Panc1 (cell line): ENCODE measurements at regions not wholly inside any gene's neighbourhood (a gene's known extent, or its start where the extent isn't known, plus 50 kb on each side); places are given as distances from the start of the nearest gene placed in this dataset.

Experiments used
- ATAC-seq: fragments of 200-7000 bp; cut with Tn5 transposase; 2 replicates; pipeline ENCODE4 v1.9.1; 2020; ENCODE audit warnings: mild to moderate bottlenecking, moderate library complexity
- BruUV-seq: library from RNA; stranded (reverse); fragments of 400-500 nt; replicated peaks from 2 replicates; lab custom pipeline; 2021; lab: Mats Ljungman, UMichigan
- CTCF ChIA-PET: fragments of 300-600 bp; sonication (Branson Sonifier 250); formaldehyde crosslinking; loops from one replicate; lab custom pipeline; 2022; ENCODE audit warnings: antibody characterized with exemption; lab: Charles Lee
- POLR2A ChIA-PET: fragments of 300-600 bp; sonication (Branson Sonifier 250); formaldehyde crosslinking; loops from one replicate; lab custom pipeline; 2022; ENCODE audit warnings: antibody characterized with exemption; lab: Charles Lee
- DNase-seq: peaks from one replicate; pipeline ENCODE4 v3.0.0-alpha.2; 2010; ENCODE audit warnings: low read depth, low spot score
- H3K27ac ChIP-seq: 2 replicates; pipeline ENCODE4 v1.5.1; 2011; ENCODE audit warnings: mild to moderate bottlenecking, low read length, inconsistent platforms
- H3K27me3 ChIP-seq: fragments of 200-500 bp; sonication (Bioruptor generic); 2 replicates; pipeline ENCODE4 v1.6.0; 2014; ENCODE audit warnings: low read length, inconsistent platforms; ENCODE audit not compliant: control insufficient read depth, insufficient read depth
- H3K36me3 ChIP-seq: fragments of 200-500 bp; sonication (Bioruptor generic); 2 replicates; pipeline ENCODE4 v1.5.1; 2014; ENCODE audit warnings: inconsistent platforms, mild to moderate bottlenecking, low read length, moderate library complexity; ENCODE audit not compliant: control insufficient read depth, insufficient read depth
- H3K4me1 ChIP-seq: 2 replicates; pipeline ENCODE4 v1.5.1; 2011; ENCODE audit warnings: inconsistent platforms, mild to moderate bottlenecking, low read length, moderate library complexity; ENCODE audit not compliant: control insufficient read depth, insufficient read depth
- H3K4me3 ChIP-seq, 2 experiments: 2 replicates each; pipeline ENCODE4 v1.5.1; 2011 to 2012; ENCODE audit warnings: low read depth in 2 of 2, low read length in 2 of 2, mild to moderate bottlenecking in 2 of 2, inconsistent platforms in 1 of 2, moderate library complexity in 1 of 2
- H3K9me3 ChIP-seq: fragments of 200-500 bp; sonication (Bioruptor generic); 2 replicates; pipeline ENCODE4 v1.5.1; 2014; ENCODE audit warnings: low read depth, mild to moderate bottlenecking, inconsistent platforms, low read length, moderate library complexity; ENCODE audit not compliant: control insufficient read depth, insufficient read depth
- POLR2AphosphoS5 ChIP-seq: IDR thresholded peaks from 2 replicates; pipeline ENCODE4 v1.6.1; 2012; ENCODE audit warnings: mild to moderate bottlenecking, low read depth, low read length, moderate library complexity
- REST ChIP-seq, 2 experiments: IDR thresholded peaks; 2 replicates each; pipeline ENCODE4 v1.6.1; 2011 to 2012; ENCODE audit warnings: low read depth in 2 of 2, control low read depth in 1 of 2, low read length in 1 of 2, mild to moderate bottlenecking in 1 of 2, moderate library complexity in 1 of 2; ENCODE audit not compliant: insufficient read depth in 1 of 2
- SIN3A ChIP-seq: IDR thresholded peaks from 2 replicates; pipeline ENCODE4 v1.6.1; 2012; ENCODE audit warnings: low read depth, mild to moderate bottlenecking, low read length, moderate library complexity, borderline replicate concordance; ENCODE audit not compliant: insufficient read depth
- TCF7L2 ChIP-seq: IDR thresholded peaks from 2 replicates; pipeline ENCODE4 v1.6.1; 2011; ENCODE audit warnings: mild to moderate bottlenecking, low read depth, low read length, inconsistent platforms
- in situ Hi-C: cut with HindIII; loops from 2 replicates; pipeline ENCODE4 v1.10.0; 2016; ENCODE audit warnings: low sequenced_read_pairs, low pct_unique_long_range_greater_than_20kb
- intact Hi-C: fragments of 100-400 bp; cut with micrococcal nuclease; formaldehyde crosslinking; loops from one replicate; pipeline ENCODE4 v1.10.0; 2022; ENCODE audit not compliant: unreplicated experiment
- TF ChIP-seq, protein P1 (sequence below): fragments of 450-650 bp; IDR thresholded peaks from 2 replicates; pipeline ENCODE4 v1.5.1; 2017; ENCODE audit warnings: mild to moderate bottlenecking

GRCh38 chr1:29690156-29690555, 453.8 kb downstream of the PTPRU start:
- ChIA-PET CTCF (no interaction called here), POLR2A (no interaction called here)
- BruUV-seq, result no TSS peak
- H3K4me3 ChIP-seq, result no peak overlapping the region
- ATAC-seq (no peak), DNase-seq (no peak)
- no peaks in the 10 kb centered on the region; the same call in 1 of the 2 replicates for H3K4me1 ChIP-seq
- in situ Hi-C loops, result no loop called here
- intact Hi-C loops, result no loop called here
- no peak overlapping the region for H3K27ac ChIP-seq
- H3K9me3 ChIP-seq, result no peaks in the 10 kb centered on the region
- H3K27me3 ChIP-seq, result peaks cover 5% of the 10 kb centered on the region
- TF ChIP-seq TCF7L2 (no peak), REST (IDR thresholded peaks at IDR 0.05; ENCODE audit: insufficient read depth in 1 of 2, low read depth in 2 of 2, low read length in 1 of 2) (no peak), SIN3A (no peak), POLR2AphosphoS5 (no peak)
- TF ChIP-seq, protein P1, sequence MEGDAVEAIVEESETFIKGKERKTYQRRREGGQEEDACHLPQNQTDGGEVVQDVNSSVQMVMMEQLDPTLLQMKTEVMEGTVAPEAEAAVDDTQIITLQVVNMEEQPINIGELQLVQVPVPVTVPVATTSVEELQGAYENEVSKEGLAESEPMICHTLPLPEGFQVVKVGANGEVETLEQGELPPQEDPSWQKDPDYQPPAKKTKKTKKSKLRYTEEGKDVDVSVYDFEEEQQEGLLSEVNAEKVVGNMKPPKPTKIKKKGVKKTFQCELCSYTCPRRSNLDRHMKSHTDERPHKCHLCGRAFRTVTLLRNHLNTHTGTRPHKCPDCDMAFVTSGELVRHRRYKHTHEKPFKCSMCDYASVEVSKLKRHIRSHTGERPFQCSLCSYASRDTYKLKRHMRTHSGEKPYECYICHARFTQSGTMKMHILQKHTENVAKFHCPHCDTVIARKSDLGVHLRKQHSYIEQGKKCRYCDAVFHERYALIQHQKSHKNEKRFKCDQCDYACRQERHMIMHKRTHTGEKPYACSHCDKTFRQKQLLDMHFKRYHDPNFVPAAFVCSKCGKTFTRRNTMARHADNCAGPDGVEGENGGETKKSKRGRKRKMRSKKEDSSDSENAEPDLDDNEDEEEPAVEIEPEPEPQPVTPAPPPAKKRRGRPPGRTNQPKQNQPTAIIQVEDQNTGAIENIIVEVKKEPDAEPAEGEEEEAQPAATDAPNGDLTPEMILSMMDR, result no peak
- H3K36me3 ChIP-seq, result no peaks in the 10 kb centered on the region

DNA sequence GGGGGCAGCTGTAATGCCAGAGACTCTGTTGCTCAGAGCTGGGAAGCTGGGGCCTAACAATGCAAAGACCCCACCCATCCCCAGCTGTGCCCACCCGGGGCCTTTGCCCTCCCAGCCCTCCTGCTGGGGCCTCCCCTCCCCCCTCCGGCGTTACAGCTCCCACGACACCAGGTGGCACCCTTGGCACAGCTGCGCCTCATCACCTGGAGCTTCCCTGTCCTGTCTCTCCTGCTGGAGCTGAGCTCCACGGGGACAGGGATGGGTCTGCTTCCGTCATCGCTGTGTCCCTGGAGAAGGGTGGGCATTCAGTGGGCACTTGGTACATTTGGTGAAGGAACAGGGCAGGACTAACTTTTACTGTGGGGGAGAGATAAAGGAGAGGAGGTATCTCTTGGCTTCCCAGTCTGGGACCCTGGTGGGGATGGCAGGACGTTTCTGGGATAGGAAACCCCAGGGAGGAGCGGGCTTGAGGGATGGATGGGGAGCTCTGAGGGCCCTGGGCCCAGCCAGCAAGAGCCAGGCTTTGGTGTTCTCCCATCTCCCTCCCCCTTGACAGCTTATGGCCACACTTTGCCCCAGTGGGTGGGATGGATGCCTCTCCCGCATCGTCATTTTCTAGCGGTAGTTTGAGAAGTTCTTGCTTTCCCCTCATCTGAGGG, 453.2 kb downstream of the PTPRU start:
- Histone ChIP-seq H3K4me3 (no peak overlapping the region), H3K27ac (no peak overlapping the region), H3K27me3 (peaks cover 5% of the 10 kb centered on the region), H3K9me3 (no peaks in the 10 kb centered on the region), H3K36me3 (no peaks in the 10 kb centered on the region), H3K4me1 (no peaks in the 10 kb centered on the region; the same call in 1 of the 2 replicates)
- ATAC-seq (no peak), DNase-seq (no peak)
- intact Hi-C loops (no loop called here), in situ Hi-C loops (no loop called here)
- ChIA-PET POLR2A (no interaction called here), CTCF (interaction anchor here (0.7 kb wide), 1 partner anchor 146 kb away, joined by 13 read pairs; no protein-coding TSS in a partner anchor)
- no TSS peak for BruUV-seq
- TF ChIP-seq SIN3A (no peak), POLR2AphosphoS5 (no peak), TCF7L2 (no peak), REST (IDR thresholded peaks at IDR 0.05; ENCODE audit: insufficient read depth in 1 of 2, low read depth in 2 of 2, low read length in 1 of 2) (no peak)
- TF ChIP-seq, protein P1, result no peak
